ENCODE measurements at regions not wholly inside any gene's neighbourhood (a gene's known extent, or its start where the extent isn't known, plus 50 kb on each side); places are given as distances from the start of the nearest gene placed in this dataset.

DNA sequence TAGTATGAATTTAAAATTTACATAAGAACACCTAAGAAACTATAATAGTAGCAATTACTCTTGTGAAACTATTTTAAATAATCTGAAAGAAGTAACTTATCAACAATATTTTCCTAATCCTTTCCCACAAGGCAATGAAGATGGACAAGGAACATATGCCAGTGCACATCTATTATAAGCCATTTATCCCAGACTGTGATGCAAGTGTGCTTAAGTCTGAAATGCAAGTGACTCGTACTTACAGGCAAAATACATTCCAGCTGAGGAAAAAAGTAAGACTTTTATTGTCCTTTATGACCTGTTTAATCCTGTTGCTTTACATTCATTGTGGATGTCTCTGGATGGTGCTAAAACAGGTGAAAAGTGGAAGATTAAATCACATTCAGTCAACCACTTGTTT is 709.4 kb downstream of the ZNF385D start:
- Histone ChIP-seq H3K18ac (ENCODE audit: insufficient read length, low read depth, low read length) (no peak overlapping the region), H3K56ac (ENCODE audit: insufficient read length, low read depth, low read length) (no peak overlapping the region), H3K9me3 (ENCODE audit: control insufficient read depth, low read depth, low read length) (no peaks in the 10 kb centered on the region), H3K23me2 (ENCODE audit: insufficient read length, low read depth, low read length, poor library complexity, severe bottlenecking) (no peaks in the 10 kb centered on the region), H4K91ac (ENCODE audit: insufficient read length, low read depth, low read length) (no peak overlapping the region), H4K20me1 (ENCODE audit: control insufficient read depth, insufficient read depth, insufficient read length) (no peaks in the 10 kb centered on the region), H3K27me3 (ENCODE audit: insufficient read depth, low read length) (no peaks in the 10 kb centered on the region), H3K27ac (ENCODE audit: insufficient read length, low read depth, low read length) (no peak overlapping the region), H3K79me1 (ENCODE audit: insufficient read depth, low read depth, low read length, poor library complexity, severe bottlenecking) (no peaks in the 10 kb centered on the region), H3K79me2 (ENCODE audit: insufficient read depth, low read length) (no peaks in the 10 kb centered on the region), H2BK20ac (ENCODE audit: low read depth, low read length, poor library complexity, severe bottlenecking) (no peak overlapping the region), H2BK12ac (ENCODE audit: insufficient read length, low read depth, low read length) (no peak overlapping the region), H2BK120ac (ENCODE audit: low read depth, low read length, poor library complexity, severe bottlenecking) (no peak overlapping the region), H3T11ph (ENCODE audit: low read length) (no peak overlapping the region), H3K9ac (ENCODE audit: extremely low read depth, insufficient read length, low read length) (no peak overlapping the region), H2AFZ (ENCODE audit: low read length) (no peak overlapping the region), H3K14ac (ENCODE audit: insufficient read depth, low read length) (no peak overlapping the region), H4K8ac (replicated peaks; ENCODE audit: insufficient read length, low read depth, low read length) (no peak overlapping the region), H3K4ac (ENCODE audit: low read depth, low read length) (no peak overlapping the region), H3K23ac (ENCODE audit: insufficient read length, low read depth, low read length) (no peak overlapping the region), H3K4me1 (ENCODE audit: insufficient read depth, low read length) (no peaks in the 10 kb centered on the region), H2BK5ac (ENCODE audit: insufficient read length, low read length) (no peak overlapping the region), H2BK15ac (ENCODE audit: low read depth, low read length) (no peak overlapping the region), H3K4me2 (ENCODE audit: insufficient read depth, insufficient read length, low read length) (no peak overlapping the region), H4K5ac (ENCODE audit: insufficient read length, low read depth, low read length) (no peak overlapping the region), H2AK5ac (ENCODE audit: insufficient read length, low read length) (no peak overlapping the region)
- TF ChIP-seq, protein P1, sequence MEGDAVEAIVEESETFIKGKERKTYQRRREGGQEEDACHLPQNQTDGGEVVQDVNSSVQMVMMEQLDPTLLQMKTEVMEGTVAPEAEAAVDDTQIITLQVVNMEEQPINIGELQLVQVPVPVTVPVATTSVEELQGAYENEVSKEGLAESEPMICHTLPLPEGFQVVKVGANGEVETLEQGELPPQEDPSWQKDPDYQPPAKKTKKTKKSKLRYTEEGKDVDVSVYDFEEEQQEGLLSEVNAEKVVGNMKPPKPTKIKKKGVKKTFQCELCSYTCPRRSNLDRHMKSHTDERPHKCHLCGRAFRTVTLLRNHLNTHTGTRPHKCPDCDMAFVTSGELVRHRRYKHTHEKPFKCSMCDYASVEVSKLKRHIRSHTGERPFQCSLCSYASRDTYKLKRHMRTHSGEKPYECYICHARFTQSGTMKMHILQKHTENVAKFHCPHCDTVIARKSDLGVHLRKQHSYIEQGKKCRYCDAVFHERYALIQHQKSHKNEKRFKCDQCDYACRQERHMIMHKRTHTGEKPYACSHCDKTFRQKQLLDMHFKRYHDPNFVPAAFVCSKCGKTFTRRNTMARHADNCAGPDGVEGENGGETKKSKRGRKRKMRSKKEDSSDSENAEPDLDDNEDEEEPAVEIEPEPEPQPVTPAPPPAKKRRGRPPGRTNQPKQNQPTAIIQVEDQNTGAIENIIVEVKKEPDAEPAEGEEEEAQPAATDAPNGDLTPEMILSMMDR (conservative IDR thresholded peaks at IDR 0.05): no peak
- Mint-ChIP-seq H3K27ac (no peak overlapping the region), H3K27me3 (ENCODE audit: low read depth) (no peaks in the 10 kb centered on the region), H3K9me3 (no peaks in the 10 kb centered on the region), H3K36me3 (ENCODE audit: insufficient read depth in 1 of 3, low read depth in 3 of 3) (no peaks in the 10 kb centered on the region), H3K4me3 (no peak overlapping the region), H3K4me1 (no peaks in the 10 kb centered on the region)
- no CpG with 5 or more reads among the region's 1 CpG for WGBS (ENCODE audit: extremely low coverage, insufficient read length, low lambda C conversion rate)
- no peak for DNase-seq

All from H9 (cell line).